GM18951 (cell line): ENCODE measurements at regions not wholly inside any gene's neighbourhood (a gene's known extent, or its start where the extent isn't known, plus 50 kb on each side); places are given as distances from the start of the nearest gene placed in this dataset.

ENCODE experiments used
- POLR2A ChIP-seq: IDR thresholded peaks from 4 replicates; pipeline ENCODE4 v1.6.1; 2011; ENCODE audit warnings: mild to moderate bottlenecking; ENCODE audit not compliant: insufficient read length, insufficient read depth; ENCODE audit errors: extremely low read depth
- in situ Hi-C: fragments of 300-500 bp; cut with MboI; formaldehyde crosslinking; loops from one replicate; pipeline ENCODE4 v1.12.0; 2022; ENCODE audit warnings: low sequenced_read_pairs, mixed read lengths, inconsistent platforms; ENCODE audit not compliant: unreplicated experiment

- no peak for TF ChIP-seq POLR2A
- in situ Hi-C loops, result no loop called here
These were observed 61.6 kb downstream of the CCR1 start for GRCh38 chr3:46146548-46146947.

DNA sequence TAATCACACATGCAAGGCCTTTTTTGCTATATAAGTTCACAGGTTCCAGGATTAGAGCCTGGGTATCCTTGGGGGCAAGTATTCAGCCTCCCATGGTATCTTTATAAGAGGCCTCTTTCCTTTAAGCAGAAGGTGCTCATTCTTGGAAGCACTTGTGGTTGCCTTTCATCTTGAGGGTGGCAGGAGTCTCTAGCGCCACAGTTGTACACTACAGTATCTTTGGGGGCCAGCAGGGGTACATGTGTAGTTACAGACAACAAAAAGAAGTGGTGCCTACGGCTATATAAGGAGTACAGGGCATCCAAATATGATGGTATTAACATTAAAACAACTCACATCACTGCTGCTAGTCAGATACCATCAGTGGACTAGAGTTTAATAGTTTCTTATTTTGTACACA is 62.1 kb downstream of the CCR1 start:
- no peak for TF ChIP-seq POLR2A
- in situ Hi-C loops, result no loop called here

DNA sequence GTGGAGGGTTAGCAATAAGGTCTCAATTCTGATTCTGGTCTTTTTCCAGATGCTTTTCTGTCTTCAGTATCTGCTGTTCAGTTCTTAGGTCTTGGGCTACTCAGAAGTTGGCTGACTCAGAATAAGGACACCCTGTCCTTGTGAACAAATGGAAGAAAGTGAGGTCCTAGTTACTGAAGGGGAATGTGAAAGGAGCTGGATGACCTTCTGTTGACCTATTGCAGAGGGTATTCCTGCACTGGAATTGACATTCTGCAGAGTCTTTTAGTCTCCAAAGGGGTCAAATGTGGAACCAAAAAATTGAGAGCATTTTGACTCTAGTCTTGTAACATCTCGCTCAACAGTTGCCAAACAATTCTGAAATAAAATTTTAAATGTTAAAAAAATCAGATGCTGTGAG is 63.0 kb downstream of the CCR1 start:
- no peak for TF ChIP-seq POLR2A
- in situ Hi-C loops, result no loop called here

GRCh38 chr3:46143951-46144473 is 64.1 kb downstream of the CCR1 start:
- in situ Hi-C loops, result no loop called here
- TF ChIP-seq POLR2A, result no peak

- TF ChIP-seq POLR2A, result no peak
- in situ Hi-C loops, result no loop called here
These were observed 66.3 kb downstream of the CCR1 start for GRCh38 chr3:46141813-46142212.

DNA sequence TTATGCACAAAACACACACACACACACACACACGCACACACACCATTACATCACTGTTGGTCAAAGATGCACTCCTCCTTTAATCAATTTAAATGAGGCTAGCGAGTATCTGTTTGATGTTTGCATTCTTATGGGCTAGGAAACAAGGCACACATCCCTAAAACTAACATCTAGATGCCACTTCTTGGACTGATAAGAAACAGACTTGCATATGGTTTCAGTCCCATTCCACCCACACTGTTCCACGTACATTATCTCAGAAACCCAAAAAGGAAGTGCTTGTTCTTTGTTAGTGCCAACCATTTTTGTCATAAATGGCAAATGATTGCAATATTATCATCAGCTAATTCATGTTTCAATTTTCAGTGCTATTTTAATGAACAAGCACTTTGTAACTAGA is 69.5 kb downstream of the CCR1 start:
- no peak for TF ChIP-seq POLR2A
- in situ Hi-C loops, result no loop called here

DNA sequence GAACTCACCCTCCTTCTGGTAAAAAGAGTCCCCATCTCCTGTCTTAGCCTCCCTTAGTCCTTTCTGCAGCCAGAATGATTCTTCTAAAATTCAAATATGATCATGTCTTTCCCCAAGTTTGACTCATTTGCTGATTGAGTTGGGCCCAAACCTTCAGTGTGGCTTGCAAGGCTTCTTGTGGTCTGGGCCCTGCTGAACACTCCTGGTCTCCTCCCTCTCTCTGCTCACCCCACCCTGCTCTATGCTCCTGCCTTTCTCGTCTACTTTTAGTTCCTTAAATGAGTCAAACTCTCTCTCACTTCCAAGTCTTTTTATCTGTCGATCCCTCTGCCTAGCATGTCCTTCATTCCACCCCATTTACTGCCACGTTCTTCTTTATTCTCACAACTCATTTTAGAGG is 72.6 kb downstream of the CCR1 start:
- no peak for TF ChIP-seq POLR2A
- in situ Hi-C loops, result no loop called here

DNA sequence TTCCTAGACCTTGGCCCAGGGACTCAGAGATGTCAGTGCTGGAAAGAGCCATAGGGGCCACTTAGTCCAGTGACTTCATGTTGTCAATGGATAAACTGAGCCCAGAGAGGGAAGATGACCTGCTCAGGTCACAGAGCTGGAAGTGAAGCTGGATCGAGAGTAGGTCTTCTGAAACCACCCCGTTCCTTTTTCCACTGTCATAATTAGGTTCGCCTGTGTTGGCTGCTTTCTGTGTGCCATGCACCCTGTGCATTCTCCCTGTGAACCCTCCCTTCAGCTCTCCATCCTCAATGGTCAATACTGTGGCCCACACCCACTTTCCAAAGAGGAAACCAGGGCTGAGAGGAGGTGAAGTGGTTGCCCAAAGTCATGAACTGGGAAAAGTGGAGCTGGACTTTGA is 74.8 kb downstream of the CCR1 start:
- no peak for TF ChIP-seq POLR2A
- in situ Hi-C loops, result no loop called here

GRCh38 chr3:46132565-46132964 is 75.5 kb downstream of the CCR1 start:
- no peak for TF ChIP-seq POLR2A
- in situ Hi-C loops, result no loop called here

- no peak for TF ChIP-seq POLR2A
- in situ Hi-C loops, result no loop called here
These were observed 76.1 kb downstream of the CCR1 start for GRCh38 chr3:46131884-46132450.

GRCh38 chr3:46130631-46131310 is 77.3 kb downstream of the CCR1 start:
- in situ Hi-C loops, result no loop called here
- no peak for TF ChIP-seq POLR2A

GRCh38 chr3:46129588-46130272 is 78.4 kb downstream of the CCR1 start:
- TF ChIP-seq POLR2A, result no peak
- in situ Hi-C loops, result no loop called here

DNA sequence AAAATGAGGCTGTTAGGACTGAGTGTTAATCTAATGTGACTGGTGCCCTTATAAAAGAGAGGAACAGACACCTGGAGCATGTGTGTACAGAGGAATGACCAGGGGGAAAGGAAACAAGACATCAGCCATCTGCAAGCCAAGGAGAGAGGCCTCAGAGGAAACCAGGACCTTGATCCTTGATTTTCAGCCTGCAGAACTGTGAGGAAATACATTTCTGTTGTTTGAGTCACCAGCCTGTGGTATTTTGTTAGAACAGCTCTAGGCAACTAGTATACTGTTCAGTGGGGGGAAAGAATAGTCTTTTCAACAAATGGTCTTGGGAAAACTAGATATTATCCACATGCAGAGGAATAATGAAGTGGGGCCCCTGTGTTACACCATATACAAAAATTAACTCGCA is 80.6 kb downstream of the CCR1 start:
- in situ Hi-C loops, result no loop called here
- no peak for TF ChIP-seq POLR2A
